Epidermal melanocyte (primary cell): ENCODE measurements at regions not wholly inside any gene's neighbourhood (a gene's known extent, or its start where the extent isn't known, plus 50 kb on each side); places are given as distances from the start of the nearest gene placed in this dataset.

Source experiments
- DNase-seq: peaks from one replicate; pipeline ENCODE4 v3.0.0; 2011; ENCODE audit warnings: low spot score; ENCODE audit not compliant: insufficient read length

DNA sequence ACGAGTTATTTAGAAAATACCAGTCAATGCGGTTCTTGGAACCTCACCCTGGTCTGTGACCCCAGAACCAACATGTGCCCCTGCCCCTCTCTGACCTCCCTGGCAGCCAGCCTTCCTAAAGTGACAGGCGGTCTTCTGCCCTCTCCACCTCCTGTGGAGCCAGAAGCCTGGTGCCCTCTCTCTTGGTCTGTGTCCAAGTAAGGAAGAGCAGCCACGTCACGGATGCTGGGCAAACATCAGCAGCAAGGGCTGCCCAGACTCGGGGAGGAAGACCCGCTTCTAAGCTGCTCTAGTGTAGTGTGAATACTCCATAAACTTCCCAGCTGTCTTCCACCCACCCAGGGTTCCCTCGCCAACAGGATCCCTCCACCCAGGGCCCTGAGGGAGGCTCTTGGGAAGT, 272.4 kb downstream of the BMP7 start:
- DNase-seq = no peak

DNA sequence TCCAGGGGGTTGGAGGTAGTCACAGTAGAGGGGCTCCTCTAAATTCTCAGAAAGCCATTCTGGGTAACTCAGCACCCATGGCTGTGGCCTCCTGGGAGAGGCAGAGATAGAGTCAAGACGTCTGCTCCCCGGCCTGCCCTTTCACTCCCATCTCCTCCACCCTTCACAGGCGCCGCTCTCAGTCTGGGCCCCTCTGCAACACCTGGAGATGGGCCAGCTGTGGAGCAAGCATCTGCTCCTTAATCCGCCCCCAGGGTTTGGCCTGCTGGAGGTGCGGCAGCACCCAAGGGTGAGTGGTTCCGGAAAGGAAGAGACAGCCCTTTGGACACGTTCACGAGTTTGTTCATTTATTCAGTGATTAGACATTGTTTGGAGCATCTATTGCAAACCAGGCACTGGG, 271.3 kb downstream of the BMP7 start:
- DNase-seq = no peak

DNA sequence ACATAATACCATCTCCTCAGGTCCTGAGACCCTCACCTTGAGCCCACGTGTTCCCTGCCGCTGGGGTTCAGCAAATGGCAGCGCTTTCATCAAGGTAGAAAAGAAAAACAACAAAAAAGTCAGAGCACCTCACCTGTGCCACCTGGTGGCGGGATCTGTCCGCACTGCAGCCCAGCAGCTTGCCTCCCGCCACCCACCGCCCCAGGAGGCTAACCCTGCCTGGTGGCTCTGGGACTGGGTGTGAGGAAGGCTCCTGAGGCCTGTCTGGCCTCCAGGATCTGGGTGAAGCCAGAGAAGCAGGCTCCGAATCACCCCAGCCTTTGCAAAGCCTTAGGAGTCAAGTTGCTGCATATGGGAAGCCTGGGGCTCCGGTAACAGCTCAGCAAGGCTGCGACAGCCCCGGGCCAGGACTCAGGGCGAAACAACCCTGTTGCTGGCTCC, 270.8 kb downstream of the BMP7 start:
- no peak for DNase-seq

DNA sequence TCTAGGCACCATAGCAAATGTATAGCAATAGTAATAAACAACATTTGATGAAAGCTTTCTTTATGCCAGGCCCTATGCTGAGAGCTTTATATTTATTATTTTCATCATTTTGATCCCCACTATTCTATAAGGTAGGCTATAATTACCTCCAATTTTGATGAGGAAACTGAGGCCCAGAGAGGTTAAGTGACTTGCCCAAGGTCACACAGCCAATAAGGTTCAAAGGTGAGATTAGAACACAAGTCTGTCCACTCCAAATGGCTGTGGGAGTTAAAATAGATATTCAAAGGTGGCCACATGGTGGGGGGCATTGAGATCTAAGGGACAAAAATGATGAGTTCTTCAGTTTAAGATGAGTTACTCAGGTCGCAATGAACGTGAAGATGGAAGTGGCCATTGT, 269.9 kb downstream of the BMP7 start:
- no peak for DNase-seq

DNA sequence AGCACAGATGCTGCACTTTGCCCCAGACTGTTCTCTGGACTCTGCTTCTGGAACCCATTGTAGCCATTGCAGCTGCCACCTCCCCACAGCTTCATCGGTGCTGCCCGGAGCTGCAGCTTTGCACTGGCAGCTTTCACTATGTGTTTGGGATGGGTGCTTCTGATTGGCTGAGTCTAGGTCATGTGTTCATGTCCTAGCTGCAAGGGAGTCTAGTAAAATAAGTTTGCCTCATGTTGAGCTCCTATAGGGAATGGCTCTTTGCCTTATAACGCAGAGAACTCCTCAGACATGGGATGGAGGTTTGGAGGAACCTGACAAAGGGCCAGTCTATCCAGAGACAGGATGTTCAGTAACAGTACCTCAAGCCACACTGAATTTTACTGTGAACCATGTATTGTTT, 268.0 kb downstream of the BMP7 start:
- DNase-seq = no peak

DNA sequence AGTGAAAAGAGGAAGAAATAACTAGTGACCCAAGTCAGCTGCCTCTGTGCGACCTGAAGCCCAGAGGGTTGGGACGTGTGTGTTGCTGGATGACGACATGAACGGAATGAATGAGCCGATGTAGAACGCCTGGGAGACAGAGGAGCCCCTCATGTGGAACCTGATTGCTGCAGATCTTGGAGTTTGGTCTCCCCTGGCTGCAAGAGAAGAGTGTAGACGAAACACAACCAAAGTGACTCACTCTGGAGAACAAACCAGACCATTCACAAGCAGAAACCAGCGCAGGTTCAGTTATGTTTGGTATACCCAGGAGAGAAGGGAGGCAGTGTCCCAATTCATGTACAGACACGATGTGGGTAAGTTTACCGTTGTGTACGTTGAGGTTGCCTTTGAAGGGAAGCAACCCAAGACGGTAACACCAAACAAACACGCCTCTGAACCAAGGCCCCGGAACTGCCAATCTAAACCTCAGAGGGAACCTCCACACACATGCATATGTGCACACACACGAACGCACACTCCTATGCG, 265.9 kb downstream of the BMP7 start:
- no peak for DNase-seq

DNA sequence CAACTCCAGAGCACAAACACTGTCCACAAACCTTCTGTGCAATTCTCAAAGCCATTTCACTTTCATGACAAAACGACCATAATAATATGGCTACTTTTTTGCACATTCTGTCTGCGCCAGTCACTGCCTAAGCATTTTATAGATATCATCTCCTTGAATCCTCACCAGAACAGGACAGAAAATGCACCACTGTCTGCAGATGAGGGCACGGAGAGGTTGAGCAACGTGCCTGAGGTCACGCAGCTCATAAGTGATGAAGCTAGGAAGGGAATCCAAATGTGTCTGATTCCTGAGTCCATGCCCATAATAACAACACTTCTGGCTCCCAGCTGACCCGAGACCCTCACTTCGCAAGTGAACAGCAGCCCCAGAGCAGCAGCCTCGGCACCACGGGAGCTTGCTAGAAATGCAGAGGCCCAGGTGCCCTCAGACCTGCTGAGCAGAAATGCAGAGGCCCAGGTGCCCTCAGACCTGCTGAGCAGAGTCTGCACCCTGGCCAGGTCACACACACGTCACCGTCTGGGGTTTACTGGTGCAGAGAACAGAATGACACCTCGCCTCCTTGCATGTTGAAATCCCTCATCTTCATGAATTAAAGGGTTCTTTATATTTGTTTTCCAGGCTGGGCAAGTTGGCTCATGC, 265.2 kb downstream of the BMP7 start:
- no peak for DNase-seq

DNA sequence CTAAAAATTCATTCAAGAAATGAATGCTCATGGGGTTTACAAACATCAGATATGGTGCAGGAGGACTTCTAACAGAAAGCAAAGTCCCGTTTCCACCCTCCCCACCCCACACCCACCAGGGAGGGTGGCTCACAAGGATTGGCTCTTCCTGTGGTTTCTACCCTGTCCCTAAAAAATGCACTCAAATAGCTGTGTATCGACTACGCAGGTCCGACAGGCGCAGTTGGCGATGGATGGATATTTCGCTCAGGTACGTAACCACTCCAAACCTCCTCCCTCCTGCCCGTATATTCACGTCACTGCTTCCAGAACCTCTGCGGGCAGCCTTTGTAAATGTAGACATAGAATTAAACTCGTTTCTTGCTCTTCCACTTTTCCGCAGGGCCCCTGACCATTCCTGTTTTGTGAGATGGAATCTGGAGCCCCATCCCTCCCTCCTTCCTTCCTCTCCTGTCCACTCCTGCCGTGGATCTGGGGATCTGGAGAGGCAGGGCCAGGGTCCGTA, 264.3 kb downstream of the BMP7 start:
- DNase-seq = no peak

DNA sequence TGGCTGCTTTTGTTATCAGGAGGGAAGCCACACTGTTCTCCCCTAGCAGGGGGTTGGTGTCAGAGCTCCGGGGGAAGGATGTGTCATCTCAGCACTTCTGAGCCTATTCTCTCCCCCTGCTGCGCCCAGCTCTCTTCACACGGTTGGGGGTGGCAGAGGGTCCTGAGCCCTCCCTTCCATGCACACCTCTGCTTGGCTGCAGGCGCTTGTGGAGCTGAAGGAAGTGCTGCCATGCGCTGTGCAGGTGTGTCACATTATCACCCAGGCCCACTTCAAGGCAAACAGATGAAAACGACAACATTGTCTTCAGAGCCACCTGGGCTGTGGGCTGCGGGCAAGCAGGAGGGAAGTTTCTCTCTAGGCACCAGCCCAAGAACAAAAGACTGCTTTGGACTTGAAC, 263.4 kb downstream of the BMP7 start:
- DNase-seq = no peak

DNA sequence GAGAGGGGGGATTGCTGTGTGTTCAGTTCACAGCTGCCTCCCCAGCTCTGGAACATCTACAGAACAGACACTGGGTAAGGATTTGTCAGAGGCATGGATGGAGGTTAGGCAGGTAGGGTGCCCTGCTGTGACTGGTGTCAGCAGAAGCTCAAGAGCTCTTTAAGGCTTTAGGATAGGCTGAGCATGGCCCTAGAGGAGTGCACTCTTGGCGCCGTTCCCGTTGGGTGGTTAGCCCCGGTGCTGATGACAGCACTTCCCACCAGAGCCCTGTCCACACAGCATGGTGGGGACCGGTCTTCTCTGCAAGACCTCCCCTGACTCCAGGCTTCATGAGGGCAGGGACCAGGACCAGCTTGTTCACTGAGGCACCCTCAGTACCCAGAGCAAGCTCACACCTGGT, 262.0 kb downstream of the BMP7 start:
- no peak for DNase-seq

DNA sequence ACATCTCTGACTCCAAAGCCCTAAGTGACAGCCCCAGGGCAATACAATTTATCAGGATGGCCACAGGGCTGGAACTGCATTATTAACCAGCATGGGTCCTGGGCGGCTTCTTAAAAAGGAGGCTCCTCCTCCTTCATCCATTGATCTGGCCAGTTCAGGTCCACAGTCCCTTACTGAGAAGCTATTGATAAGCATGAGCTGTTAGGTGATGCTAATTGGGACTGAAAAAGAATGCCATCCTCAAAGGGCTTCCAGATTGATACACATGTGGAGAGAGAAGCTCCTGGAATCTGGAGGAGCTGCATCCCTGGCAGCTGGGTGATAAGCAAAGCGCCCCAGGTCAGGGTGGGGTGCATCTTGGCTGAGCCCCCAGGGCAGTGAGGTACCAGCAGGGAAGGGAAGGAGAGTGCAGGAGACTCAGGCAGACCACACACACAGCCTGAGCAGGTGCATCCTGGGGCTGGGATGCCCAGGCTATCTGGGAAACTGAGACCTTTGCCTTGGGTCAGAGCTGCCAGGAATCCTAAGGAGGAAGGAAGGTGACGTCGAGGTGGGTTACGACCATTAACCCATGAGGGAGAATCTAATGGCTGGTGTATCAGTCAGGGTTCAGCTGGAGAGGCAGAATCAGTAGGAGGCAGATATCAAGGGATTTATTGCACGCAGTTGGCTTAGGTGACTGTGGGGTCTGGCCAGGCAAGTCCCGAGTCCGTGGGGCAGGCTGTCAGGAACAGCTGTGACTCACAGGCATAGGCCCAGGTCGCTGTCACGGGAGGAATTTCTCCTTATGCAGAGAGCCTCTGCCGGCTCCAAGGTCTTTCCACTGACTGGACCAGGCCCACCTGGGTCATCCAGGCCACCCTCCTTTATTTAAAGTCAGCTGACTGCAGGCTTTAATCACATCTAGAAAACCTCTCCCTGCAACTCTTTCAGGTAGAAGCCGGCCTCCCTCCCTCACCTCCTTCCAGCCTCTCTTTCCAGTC, 261.2 kb downstream of the BMP7 start:
- DNase-seq = no peak

DNA sequence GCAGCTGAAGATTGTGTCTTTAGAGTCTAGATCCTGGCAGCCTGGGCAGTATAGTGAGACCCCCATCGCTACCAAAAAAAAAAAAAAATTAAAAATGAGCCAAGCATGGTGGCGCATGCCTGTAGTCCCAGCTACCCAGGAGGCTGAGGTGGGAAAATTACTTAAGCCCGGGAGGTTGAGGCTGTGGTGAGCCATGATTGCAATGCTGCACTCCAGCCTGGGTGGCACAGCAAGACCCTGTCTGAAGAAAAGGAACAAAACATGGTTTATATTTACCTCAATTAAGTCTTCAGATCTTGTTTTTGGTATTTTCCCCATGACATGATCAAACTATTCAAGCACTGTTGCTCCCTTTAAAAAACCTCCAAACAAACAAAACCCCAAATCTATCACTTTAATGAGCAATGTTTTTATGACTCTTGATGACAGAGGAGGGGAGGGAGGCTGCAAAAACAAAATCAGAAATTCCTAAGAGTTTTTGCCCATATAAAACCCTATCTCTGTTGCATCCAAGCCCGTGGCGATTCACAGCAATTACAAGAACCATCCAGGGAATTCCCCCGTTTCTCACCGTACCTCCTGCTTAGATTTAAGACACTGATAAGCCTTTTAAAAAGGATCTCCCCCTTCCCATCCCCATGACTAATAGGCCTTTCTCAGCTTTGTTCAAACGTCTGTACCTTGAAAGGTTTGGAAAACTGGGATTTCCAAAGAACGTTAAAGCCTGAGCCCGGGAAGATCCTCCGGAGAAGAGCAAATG, 259.9 kb downstream of the BMP7 start:
- DNase-seq = no peak

DNA sequence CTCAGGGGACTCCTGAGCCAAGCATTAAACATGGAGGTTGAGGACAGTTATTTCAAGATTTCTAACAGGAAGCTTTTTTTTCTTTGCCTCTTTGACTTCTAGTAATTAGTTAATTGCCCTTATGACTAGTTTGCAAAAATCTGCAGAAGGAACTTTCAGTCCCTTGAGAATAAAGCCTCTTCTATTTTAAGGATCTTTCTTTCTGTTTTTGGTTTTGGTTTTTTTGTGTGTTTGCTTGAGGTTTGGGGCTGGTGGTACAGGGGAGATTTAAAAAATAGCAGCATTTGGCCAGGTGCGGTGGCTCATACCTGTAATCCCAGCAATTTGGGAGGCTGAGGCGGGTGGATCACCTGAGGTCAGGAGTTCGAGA, 259.3 kb downstream of the BMP7 start:
- DNase-seq = no peak

DNA sequence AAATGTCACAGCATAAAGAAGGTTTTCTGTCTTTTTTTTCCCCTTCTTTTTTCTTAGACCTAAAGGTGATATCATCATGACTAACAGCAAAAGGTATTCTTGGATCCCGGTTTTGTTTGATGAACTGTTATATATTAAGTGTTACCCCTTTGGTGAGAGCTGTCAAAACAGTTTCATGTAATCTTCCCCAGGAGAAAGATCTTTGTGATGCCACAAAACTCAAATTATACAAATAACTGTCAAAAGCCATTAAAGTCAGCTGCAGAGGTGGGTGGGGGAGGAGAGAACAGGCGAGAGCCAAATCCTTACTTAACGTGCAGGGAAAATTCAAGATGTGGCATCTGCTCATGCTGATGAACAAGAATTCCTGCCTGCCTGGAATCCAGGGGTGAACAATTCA, 258.2 kb downstream of the BMP7 start:
- DNase-seq = no peak

DNA sequence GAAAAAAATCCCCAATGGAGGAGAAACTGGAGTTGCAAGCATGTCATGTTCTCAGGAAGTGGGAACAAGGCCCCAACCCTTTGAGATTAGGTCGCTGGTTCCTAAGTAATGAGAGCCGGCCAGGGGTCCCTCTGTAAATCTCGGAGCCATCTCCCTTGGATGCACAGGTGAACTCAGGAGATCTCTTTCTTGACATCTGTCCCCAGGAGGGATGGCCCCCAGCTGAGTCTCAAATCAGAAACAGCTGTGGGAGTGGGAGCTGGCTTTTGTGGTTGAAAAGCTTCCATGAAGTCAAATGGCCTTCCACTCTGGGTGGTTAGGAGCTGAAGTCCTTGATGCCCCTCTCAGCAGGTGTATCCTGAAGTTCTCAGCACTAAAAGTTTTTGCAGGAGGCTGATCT, 257.1 kb downstream of the BMP7 start:
- no peak for DNase-seq

DNA sequence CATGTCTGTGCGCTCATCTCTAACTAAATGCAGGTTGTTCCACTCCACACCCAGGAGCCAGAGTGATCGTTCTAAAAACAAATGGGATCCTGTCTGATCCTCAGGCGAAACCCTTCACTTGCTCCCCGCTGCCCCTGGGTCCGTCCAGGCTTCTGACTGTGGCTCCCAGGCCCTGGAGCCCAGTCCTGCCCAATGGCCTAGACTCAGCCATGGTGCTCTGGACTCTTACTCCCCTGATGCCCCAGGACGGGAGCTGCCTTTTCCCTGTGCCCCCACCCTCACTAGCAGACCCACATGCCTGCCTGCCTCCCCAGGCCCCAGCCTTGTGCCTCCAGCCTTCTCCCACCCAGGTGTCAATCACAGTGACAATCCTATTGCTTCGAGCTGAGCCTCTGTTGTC, 256.7 kb downstream of the BMP7 start:
- DNase-seq = no peak

DNA sequence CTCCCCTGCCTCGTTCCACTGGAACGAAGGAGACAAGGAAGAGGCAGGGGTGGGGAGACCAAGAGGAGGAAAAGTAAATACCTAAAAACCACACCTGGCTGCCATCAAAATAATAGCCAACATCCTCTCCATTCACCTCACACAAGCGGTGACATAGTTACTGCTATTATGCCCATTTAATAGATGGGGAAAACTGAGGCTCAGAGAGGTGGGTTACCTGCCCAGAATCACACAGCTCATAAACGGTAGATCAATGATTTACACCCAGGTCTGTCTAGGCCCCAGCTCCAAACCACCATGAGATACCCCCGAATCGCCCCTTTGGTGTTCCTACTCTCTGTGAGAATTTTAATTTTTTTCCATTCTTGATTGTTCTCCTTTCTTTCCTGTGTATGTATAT, 253.8 kb downstream of the BMP7 start:
- no peak for DNase-seq

DNA sequence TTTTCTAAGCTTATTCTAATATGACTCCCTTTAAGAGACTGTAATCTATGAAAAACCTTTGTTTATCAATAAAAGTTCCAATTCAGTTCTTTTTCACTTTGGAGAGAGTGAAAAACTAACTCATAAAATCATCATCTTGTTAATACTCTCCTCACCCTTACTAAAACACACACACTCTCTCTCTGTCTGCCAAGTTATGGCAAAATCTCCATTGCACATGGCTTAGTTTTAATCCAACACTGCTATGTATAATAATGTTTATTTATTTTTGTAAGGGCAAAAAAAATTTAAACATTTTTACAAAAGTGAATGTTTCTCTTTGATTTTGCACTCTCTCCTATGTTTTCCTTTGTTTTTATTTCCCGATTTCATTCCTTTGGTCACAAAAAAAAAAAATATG, 253.2 kb downstream of the BMP7 start:
- DNase-seq = no peak

DNA sequence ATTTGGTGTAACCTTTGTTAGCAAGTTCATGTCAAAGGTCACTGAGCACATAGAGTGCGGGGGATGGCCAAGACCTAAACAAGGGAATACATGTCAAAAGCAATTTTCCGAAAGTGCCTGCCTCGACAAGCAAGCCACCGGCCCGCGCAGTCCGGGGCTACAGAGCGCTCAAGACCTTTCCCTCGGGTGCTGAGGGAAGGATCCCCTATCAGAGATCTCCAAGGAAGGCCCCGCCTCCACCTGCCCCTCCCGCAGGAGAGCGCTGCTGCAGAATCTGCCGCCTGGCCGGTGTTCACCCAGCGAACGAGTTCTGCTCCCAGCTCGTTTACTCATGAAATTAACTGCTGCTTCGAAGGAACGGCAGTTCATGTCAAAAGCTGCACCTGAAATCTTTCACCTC, 252.7 kb downstream of the BMP7 start:
- no peak for DNase-seq

DNA sequence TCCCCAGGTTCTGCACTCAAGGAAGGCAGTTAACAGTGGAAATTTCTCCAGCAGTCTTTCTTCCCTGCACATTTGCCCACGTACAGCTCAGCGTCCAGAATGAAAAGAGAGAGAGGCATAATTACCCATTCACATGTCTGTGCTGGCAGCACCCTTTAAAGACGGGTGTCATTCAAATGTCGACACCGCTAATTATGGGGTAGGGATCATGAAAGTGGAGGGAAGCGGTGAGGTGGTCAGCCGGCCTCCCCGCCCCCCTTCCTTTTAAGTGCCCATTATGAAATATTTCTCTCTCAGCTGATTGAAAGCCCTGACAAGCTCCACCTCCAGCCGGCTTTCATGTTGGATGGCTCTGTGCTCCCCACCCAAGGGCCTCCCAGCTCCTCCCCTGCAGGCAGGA, 246.1 kb downstream of the BMP7 start:
- DNase-seq = no peak

DNA sequence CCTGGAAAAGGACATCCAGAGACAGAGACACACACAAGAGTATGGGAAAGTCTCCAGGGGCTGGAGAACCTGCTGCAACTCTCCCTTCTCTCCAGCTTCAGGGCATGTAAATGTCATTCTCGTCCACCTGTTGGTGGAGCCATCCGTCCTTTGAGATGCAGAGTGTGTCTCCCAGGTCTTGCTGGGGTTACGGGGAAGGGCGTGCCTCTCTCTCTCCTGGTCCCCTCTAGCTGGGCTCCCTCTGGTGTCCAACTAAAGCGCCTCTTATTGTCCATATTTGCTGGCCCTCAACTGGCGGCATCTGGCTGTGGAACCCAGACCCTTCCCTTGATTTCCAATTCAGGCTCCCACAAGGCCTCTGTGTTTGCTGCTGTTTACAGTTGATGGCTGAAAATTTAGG, 244.1 kb downstream of the BMP7 start:
- DNase-seq = no peak

DNA sequence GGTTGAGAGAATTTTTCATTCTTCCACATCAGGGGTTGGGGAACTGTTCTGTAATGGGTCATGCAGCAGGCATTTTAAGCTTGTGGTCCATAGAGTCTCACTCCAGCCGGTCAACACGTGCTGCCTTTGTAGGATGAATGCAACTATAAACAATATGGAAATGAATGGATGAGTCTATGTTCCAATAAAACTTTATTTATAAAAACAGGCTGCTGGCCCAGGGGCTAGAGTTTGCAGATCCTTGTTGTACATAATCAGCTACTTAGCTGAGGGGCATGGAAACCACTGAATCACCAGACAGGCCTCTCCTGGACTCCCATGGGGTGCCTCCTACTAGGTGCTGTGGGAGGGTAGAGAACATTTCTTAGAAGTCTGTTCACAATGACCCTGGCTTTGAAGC, 243.4 kb downstream of the BMP7 start:
- no peak for DNase-seq
